ENCODE measurements at regions not wholly inside any gene's neighbourhood (a gene's known extent, or its start where the extent isn't known, plus 50 kb on each side); places are given as distances from the start of the nearest gene placed in this dataset.

GRCh38 chr11:15774388-15774939 is 581.9 kb downstream of the SOX6 start:
- DNase-seq: no peak

DNA sequence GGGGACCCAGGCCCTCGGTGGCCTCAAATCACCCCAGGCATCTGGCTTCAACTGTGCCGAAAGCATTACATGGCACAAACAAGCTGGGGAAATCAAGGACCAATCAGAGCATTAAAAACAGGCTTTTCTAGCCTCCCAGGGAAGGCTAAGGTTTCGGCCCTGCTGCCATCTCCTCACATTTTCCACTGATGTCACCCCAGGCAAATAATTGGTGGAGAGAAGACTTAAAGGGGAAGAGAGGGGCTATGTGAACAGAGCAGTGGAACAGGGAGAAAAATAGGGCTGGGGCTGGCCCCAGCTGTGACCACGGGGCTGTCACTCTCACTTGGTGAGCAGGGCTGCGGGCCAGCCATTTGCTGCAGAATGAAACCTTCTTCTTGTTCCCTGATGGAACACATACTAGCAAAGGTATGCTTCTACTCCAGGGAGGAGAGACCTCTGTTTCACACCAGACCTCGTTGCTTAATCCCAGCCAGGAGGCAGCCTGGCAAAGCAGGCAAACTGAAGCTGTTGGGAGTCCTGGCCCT is 581.3 kb downstream of the SOX6 start:
- H3K27ac ChIP-seq: no peak overlapping the region
- no peaks in the 10 kb centered on the region for H3K36me3 ChIP-seq (replicated peaks in 1 of 2)
- no peaks in the 10 kb centered on the region for H3K27me3 ChIP-seq
- no peak for TF ChIP-seq POLR2A (IDR thresholded peaks at IDR 0.05)
- no peak for TF ChIP-seq CTCF (IDR thresholded peaks at IDR 0.05)
- no peaks in the 10 kb centered on the region for H3K9me3 ChIP-seq (replicated peaks in 1 of 3)
- intact Hi-C loops (cut with DNase I): no loop called here
- H3K4me1 ChIP-seq (replicated peaks in 1 of 2): peaks cover 0 to 11% of the 10 kb centered on the region in 2 donors
- DNase-seq: peak in 1 of 7 donors; percentile 13
- WGBS, 4 donors: 74 to 81% (median 79%) methylated on average over 5 to 6 of the region's 6 CpGs
- no peak overlapping the region for H3K4me3 ChIP-seq

More at GRCh38 chr11:15774388-15774939, 581.9 kb downstream of the SOX6 start:
- Histone ChIP-seq H3K4me1 (replicated peaks in 1 of 2) (peaks cover 0 to 11% of the 10 kb centered on the region in 2 donors), H3K4me3 (no peak overlapping the region), H3K27ac (no peak overlapping the region), H3K27me3 (no peaks in the 10 kb centered on the region), H3K9me3 (replicated peaks in 1 of 3) (no peaks in the 10 kb centered on the region), H3K36me3 (replicated peaks in 1 of 2) (no peaks in the 10 kb centered on the region)
- no peak for TF ChIP-seq POLR2A (IDR thresholded peaks at IDR 0.05)
- TF ChIP-seq CTCF (IDR thresholded peaks at IDR 0.05): no peak
- 56 to 72% (median 63%) methylated on average over 4 of the region's 4 CpGs for WGBS, 4 donors
- intact Hi-C loops (cut with DNase I): no loop called here

DNA sequence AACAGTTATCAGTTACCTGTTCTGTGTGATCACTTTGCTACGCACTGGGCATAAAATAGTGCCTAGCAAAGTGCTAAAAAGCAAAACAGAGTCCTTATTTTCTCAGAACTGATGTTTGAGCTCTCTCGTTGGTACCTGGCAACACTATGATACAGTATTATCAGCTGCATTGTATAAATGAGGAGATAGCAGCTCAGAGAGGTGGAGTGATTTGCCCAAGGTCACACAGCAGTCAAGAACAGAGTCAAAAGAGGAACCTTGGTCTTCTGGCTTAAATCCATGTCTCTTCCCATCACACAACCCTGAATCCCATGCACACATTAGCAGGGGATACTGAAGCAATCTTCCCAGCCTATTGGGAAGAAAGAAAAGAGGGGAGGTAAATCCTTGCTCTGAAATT is 580.5 kb downstream of the SOX6 start:
- Histone ChIP-seq H3K4me3 (no peak overlapping the region), H3K36me3 (replicated peaks in 1 of 2) (no peaks in the 10 kb centered on the region), H3K27ac (no peak overlapping the region), H3K27me3 (no peaks in the 10 kb centered on the region), H3K9me3 (replicated peaks in 1 of 3) (no peaks in the 10 kb centered on the region), H3K4me1 (replicated peaks in 1 of 2) (peaks cover 0 to 11% of the 10 kb centered on the region in 2 donors)
- 65 to 76% (median 73%) methylated on average over 2 of the region's 2 CpGs for WGBS, 4 donors
- intact Hi-C loops (cut with DNase I): no loop called here
- no peak for TF ChIP-seq CTCF (IDR thresholded peaks at IDR 0.05)
- TF ChIP-seq POLR2A (IDR thresholded peaks at IDR 0.05): no peak
- no peak for DNase-seq

GRCh38 chr11:15776366-15776765 is 580.0 kb downstream of the SOX6 start:
- TF ChIP-seq POLR2A (IDR thresholded peaks at IDR 0.05) (no peak), CTCF (IDR thresholded peaks at IDR 0.05) (no peak)
- H3K27me3 ChIP-seq: no peaks in the 10 kb centered on the region
- no peaks in the 10 kb centered on the region for H3K36me3 ChIP-seq (replicated peaks in 1 of 2)
- no peak overlapping the region for H3K27ac ChIP-seq
- WGBS, 4 donors: 76 to 83% (median 76%) methylated on average over 1 of the region's 1 CpG
- H3K4me1 ChIP-seq (replicated peaks in 1 of 2): peaks cover 0 to 11% of the 10 kb centered on the region in 2 donors
- intact Hi-C loops (cut with DNase I): no loop called here
- H3K4me3 ChIP-seq: no peak overlapping the region
- no peaks in the 10 kb centered on the region for H3K9me3 ChIP-seq (replicated peaks in 1 of 3)
- no peak for DNase-seq
